Tibial artery (tissue), 4 donors: ENCODE measurements at regions not wholly inside any gene's neighbourhood (a gene's known extent, or its start where the extent isn't known, plus 50 kb on each side); places are given as distances from the start of the nearest gene placed in this dataset.

Experiments
- DNase-seq, 2 donors: peaks; one replicate each; pipeline ENCODE4 v3.0.0-alpha.2; 2019
- H3K27ac ChIP-seq, 2 donors: fragments of 200-600 bp; sonication (generic) in 1 of 2; 1 replicate in 1 of 2; 2 replicates in 1 of 2; pipeline ENCODE4 v1.5.1; 2018 to 2019; ENCODE audit warnings: mild to moderate bottlenecking in 1 of 2
- H3K27me3 ChIP-seq, 2 donors: fragments of 200-600 bp; sonication (generic) in 1 of 2; one replicate each; pipeline versions ENCODE4 v1.5.1 to v1.6.0; 2016 to 2019
- H3K36me3 ChIP-seq, 3 donors: fragments of 200-600 bp; sonication (generic) in 2 of 3; one replicate each; pipeline ENCODE4 v1.5.1; 2016 to 2019; ENCODE audit warnings: mild to moderate bottlenecking in 2 of 3
- H3K4me1 ChIP-seq, 4 donors: fragments of 200-600 bp; sonication (generic) in 2 of 4; 1 replicate in 3 of 4; 2 replicates in 1 of 4; pipeline ENCODE4 v1.5.1; 2016 to 2019
- H3K4me3 ChIP-seq, 2 donors: fragments of 200-600 bp; sonication (generic) in 1 of 2; 1 replicate in 1 of 2; 2 replicates in 1 of 2; pipeline ENCODE4 v1.5.1; 2018 to 2019; ENCODE audit warnings: mild to moderate bottlenecking in 2 of 2
- H3K9me3 ChIP-seq, 3 donors: fragments of 200-600 bp; sonication (generic) in 1 of 3; one replicate each; pipeline ENCODE4 v1.5.1; 2016 to 2019
- intact Hi-C: fragments of 100-400 bp; cut with DNase I; formaldehyde crosslinking; loops from one replicate; pipeline ENCODE4 v1.15.0; 2023; ENCODE audit warnings: low total_unique reads
- TF ChIP-seq, protein P1 (sequence below), 2 experiments: fragments of 200-600 bp in 1 of 2; fragments of 450-650 bp in 1 of 2; IDR thresholded peaks; one replicate each; pipeline ENCODE4 v1.5.1; 2017 to 2019; ENCODE audit warnings: antibody characterized with exemption in 2 of 2, mild to moderate bottlenecking in 1 of 2, moderate library complexity in 1 of 2

DNA sequence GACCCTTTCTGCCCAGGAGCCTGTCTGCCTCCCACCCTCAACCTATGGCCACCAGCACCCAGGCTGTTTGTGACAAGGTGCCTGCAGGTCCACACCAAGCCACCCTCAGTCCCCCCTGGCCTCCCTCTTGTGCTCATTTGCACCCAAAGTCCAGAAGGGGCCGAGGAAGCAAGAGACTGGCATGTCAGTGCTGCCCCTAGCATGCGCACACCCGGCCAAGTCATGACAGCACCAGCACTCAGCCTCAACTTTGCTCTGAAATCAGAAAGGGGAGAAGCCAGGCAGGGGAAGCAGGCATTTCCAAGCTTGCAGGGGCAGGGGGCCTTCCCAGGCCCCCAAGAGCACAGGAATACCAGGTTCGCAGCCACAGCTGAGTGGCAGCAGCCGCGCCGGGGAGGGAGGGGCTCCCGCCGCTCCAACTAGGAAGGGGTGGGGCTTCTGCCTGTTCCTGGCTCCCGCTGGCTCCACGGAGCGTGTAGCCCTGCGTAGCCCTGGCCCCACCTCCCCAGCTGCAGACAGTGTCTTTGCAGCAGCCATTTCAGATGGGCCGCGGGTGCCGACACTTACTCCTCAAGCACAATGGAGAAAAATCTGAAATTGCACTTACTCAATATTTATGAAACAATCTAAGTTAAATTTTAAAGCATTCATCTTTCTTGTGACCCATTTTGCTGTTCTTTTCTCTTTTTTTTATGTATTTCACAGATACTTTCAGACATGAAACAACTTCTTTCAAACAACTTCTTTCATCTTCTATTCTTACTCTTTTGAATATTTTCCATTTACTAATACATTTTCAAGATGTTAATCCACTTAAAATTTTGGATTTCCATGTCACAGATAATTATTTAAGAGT, 54.9 kb upstream of the ABCB5 start:
- H3K9me3 ChIP-seq: no peaks in the 10 kb centered on the region
- TF ChIP-seq, protein P1, sequence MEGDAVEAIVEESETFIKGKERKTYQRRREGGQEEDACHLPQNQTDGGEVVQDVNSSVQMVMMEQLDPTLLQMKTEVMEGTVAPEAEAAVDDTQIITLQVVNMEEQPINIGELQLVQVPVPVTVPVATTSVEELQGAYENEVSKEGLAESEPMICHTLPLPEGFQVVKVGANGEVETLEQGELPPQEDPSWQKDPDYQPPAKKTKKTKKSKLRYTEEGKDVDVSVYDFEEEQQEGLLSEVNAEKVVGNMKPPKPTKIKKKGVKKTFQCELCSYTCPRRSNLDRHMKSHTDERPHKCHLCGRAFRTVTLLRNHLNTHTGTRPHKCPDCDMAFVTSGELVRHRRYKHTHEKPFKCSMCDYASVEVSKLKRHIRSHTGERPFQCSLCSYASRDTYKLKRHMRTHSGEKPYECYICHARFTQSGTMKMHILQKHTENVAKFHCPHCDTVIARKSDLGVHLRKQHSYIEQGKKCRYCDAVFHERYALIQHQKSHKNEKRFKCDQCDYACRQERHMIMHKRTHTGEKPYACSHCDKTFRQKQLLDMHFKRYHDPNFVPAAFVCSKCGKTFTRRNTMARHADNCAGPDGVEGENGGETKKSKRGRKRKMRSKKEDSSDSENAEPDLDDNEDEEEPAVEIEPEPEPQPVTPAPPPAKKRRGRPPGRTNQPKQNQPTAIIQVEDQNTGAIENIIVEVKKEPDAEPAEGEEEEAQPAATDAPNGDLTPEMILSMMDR (IDR thresholded peaks at IDR 0.05): no peak
- no peaks in the 10 kb centered on the region for H3K27me3 ChIP-seq
- intact Hi-C loops: no loop called here
- H3K27ac ChIP-seq: no peak overlapping the region
- no peak overlapping the region for H3K4me3 ChIP-seq
- H3K4me1 ChIP-seq: no peaks in the 10 kb centered on the region
- no peaks in the 10 kb centered on the region for H3K36me3 ChIP-seq
- DNase-seq: no peak

- Histone ChIP-seq H3K4me1 (no peaks in the 10 kb centered on the region), H3K36me3 (no peaks in the 10 kb centered on the region), H3K4me3 (no peak overlapping the region), H3K9me3 (no peaks in the 10 kb centered on the region), H3K27ac (no peak overlapping the region), H3K27me3 (no peaks in the 10 kb centered on the region)
- no peak for DNase-seq
- intact Hi-C loops: no loop called here
- TF ChIP-seq, protein P1 (IDR thresholded peaks at IDR 0.05): no peak
Measured at GRCh38 chr7:20561466-20561865, 54.0 kb upstream of the ABCB5 start.

GRCh38 chr7:20561908-20562307, 53.6 kb upstream of the ABCB5 start:
- H3K36me3 ChIP-seq: no peaks in the 10 kb centered on the region
- H3K27ac ChIP-seq: no peak overlapping the region
- TF ChIP-seq, protein P1 (IDR thresholded peaks at IDR 0.05): no peak
- H3K4me3 ChIP-seq: no peak overlapping the region
- no peaks in the 10 kb centered on the region for H3K9me3 ChIP-seq
- H3K4me1 ChIP-seq: no peaks in the 10 kb centered on the region
- no peaks in the 10 kb centered on the region for H3K27me3 ChIP-seq
- no peak for DNase-seq
- intact Hi-C loops: no loop called here

DNA sequence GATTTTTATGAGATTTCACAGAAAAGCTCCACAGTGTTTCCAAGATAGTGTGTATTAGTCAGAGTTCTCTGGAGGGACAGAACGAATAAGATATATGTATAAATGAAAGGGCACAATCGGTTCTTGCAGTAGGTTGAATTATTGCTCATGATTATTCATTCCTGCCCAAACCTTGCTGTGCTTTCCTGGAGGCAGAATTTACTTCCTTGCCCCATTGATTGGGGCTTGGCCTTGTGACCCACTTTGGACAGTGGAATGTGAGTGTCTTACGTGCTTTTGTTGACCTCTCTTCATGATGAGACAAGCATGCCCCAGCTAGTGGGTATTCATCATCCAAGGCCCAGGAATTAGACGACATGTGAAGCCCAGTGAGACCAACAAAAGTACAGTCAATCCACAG, 53.0 kb upstream of the ABCB5 start:
- DNase-seq: no peak
- Histone ChIP-seq H3K27me3 (no peaks in the 10 kb centered on the region), H3K27ac (no peak overlapping the region), H3K4me3 (no peak overlapping the region), H3K9me3 (no peaks in the 10 kb centered on the region), H3K4me1 (no peaks in the 10 kb centered on the region), H3K36me3 (no peaks in the 10 kb centered on the region)
- TF ChIP-seq, protein P1 (IDR thresholded peaks at IDR 0.05): no peak
- intact Hi-C loops: no loop called here
